ENCODE measurements at regions not wholly inside any gene's neighbourhood (a gene's known extent, or its start where the extent isn't known, plus 50 kb on each side); places are given as distances from the start of the nearest gene placed in this dataset.

- Mint-ChIP-seq H3K27me3 (ENCODE audit: low read depth, poor library complexity) (no peaks in the 10 kb centered on the region), H3K9me3 (no peaks in the 10 kb centered on the region), H3K27ac (no peak overlapping the region), H3K4me3 (no peak overlapping the region), H3K36me3 (ENCODE audit: low read depth) (no peaks in the 10 kb centered on the region), H3K4me1 (no peaks in the 10 kb centered on the region)
- TF ChIP-seq CTCF (IDR thresholded peaks at IDR 0.05), result no peak
- no peak for DNase-seq
Observed at GRCh38 chr13:88676016-88676415, 1004.8 kb downstream of the SLITRK5 start.

GRCh38 chr13:88685459-88685858 lies 1014.3 kb downstream of the SLITRK5 start:
- Mint-ChIP-seq H3K9me3 (peaks cover 4% of the 10 kb centered on the region), H3K4me3 (no peak overlapping the region), H3K27me3 (ENCODE audit: low read depth, poor library complexity) (peaks cover 11% of the 10 kb centered on the region), H3K27ac (no peak overlapping the region), H3K36me3 (ENCODE audit: low read depth) (no peaks in the 10 kb centered on the region), H3K4me1 (no peaks in the 10 kb centered on the region)
- TF ChIP-seq CTCF (IDR thresholded peaks at IDR 0.05), result no peak
- no peak for DNase-seq

GRCh38 chr13:88701551-88701950 lies 1030.4 kb downstream of the SLITRK5 start:
- no peak for DNase-seq

GRCh38 chr13:88704600-88705275 lies 1033.6 kb downstream of the SLITRK5 start:
- peak overlapping the region; percentile 26 for H3K27ac Mint-ChIP-seq
- no peak for TF ChIP-seq CTCF (IDR thresholded peaks at IDR 0.05)
- H3K27me3 Mint-ChIP-seq (ENCODE audit: low read depth, poor library complexity), result no peaks in the 10 kb centered on the region
- no peak for DNase-seq
- H3K36me3 Mint-ChIP-seq (ENCODE audit: low read depth), result no peaks in the 10 kb centered on the region
- no peaks in the 10 kb centered on the region for H3K9me3 Mint-ChIP-seq
- H3K4me3 Mint-ChIP-seq, result no peak overlapping the region
- peaks cover 13% of the 10 kb centered on the region for H3K4me1 Mint-ChIP-seq

More at GRCh38 chr13:88701551-88701950, 1030.4 kb downstream of the SLITRK5 start:
- peaks cover 1% of the 10 kb centered on the region for H3K9me3 Mint-ChIP-seq
- no peak for TF ChIP-seq CTCF (IDR thresholded peaks at IDR 0.05)
- H3K4me3 Mint-ChIP-seq, result no peak overlapping the region
- peaks cover 13% of the 10 kb centered on the region for H3K4me1 Mint-ChIP-seq
- no peaks in the 10 kb centered on the region for H3K36me3 Mint-ChIP-seq (ENCODE audit: low read depth)
- no peaks in the 10 kb centered on the region for H3K27me3 Mint-ChIP-seq (ENCODE audit: low read depth, poor library complexity)
- H3K27ac Mint-ChIP-seq, result no peak overlapping the region

GRCh38 chr13:88707646-88708045 lies 1036.5 kb downstream of the SLITRK5 start:
- no peak overlapping the region for H3K27ac Mint-ChIP-seq
- DNase-seq, result no peak
- TF ChIP-seq CTCF (IDR thresholded peaks at IDR 0.05), result no peak

GRCh38 chr13:88717946-88718345 lies 1046.8 kb downstream of the SLITRK5 start:
- TF ChIP-seq CTCF (IDR thresholded peaks at IDR 0.05), result no peak
- Mint-ChIP-seq H3K4me3 (no peak overlapping the region), H3K27ac (no peak overlapping the region), H3K9me3 (no peaks in the 10 kb centered on the region), H3K4me1 (no peaks in the 10 kb centered on the region), H3K27me3 (ENCODE audit: low read depth, poor library complexity) (no peaks in the 10 kb centered on the region), H3K36me3 (ENCODE audit: low read depth) (no peaks in the 10 kb centered on the region)
- DNase-seq, result no peak

More at GRCh38 chr13:88707646-88708045, 1036.5 kb downstream of the SLITRK5 start:
- H3K9me3 Mint-ChIP-seq, result no peaks in the 10 kb centered on the region
- H3K27me3 Mint-ChIP-seq (ENCODE audit: low read depth, poor library complexity), result peaks cover 3% of the 10 kb centered on the region
- H3K36me3 Mint-ChIP-seq (ENCODE audit: low read depth), result no peaks in the 10 kb centered on the region
- peaks cover 13% of the 10 kb centered on the region for H3K4me1 Mint-ChIP-seq
- no peak overlapping the region for H3K4me3 Mint-ChIP-seq
